ENCODE measurements at regions not wholly inside any gene's neighbourhood (a gene's known extent, or its start where the extent isn't known, plus 50 kb on each side); places are given as distances from the start of the nearest gene placed in this dataset.

DNA sequence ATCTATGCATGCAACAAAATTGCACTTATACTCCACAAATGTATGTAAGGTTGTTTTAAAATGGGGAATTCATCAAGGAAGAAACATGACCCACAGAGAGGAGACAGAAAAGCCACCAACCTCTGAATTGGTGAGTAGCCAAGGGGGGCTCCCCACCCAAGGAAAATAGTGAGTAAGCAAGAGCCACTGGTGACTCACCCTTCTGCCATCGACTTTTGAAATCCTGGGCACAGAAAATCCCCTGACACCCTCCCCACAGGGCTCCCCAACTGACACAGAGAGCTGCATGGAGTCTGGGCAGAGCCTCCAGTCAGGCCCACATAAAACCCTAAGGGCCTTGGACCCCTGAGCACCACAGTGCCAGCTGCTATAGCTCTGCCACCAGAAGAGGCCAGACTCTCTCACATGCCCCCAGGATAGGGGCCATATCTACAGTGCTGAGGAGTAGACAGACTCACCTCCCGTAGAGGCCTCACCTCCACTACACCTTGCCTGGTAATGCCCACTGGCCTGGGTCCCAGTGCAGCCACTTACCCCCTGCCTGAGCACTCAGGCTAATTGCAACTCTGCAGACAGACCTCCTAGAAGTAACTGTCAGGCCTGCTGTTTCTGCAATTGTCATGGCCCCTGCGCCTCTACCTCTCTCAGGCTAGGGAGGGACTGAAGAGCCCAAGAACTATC, 244.7 kb upstream of the WSB1 start:
- H3K36me3 ChIP-seq (ENCODE audit: low read depth), result no peaks in the 10 kb centered on the region
- H3K9me3 ChIP-seq, result peaks cover 15% of the 10 kb centered on the region
- TF ChIP-seq, protein P1, sequence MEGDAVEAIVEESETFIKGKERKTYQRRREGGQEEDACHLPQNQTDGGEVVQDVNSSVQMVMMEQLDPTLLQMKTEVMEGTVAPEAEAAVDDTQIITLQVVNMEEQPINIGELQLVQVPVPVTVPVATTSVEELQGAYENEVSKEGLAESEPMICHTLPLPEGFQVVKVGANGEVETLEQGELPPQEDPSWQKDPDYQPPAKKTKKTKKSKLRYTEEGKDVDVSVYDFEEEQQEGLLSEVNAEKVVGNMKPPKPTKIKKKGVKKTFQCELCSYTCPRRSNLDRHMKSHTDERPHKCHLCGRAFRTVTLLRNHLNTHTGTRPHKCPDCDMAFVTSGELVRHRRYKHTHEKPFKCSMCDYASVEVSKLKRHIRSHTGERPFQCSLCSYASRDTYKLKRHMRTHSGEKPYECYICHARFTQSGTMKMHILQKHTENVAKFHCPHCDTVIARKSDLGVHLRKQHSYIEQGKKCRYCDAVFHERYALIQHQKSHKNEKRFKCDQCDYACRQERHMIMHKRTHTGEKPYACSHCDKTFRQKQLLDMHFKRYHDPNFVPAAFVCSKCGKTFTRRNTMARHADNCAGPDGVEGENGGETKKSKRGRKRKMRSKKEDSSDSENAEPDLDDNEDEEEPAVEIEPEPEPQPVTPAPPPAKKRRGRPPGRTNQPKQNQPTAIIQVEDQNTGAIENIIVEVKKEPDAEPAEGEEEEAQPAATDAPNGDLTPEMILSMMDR (IDR thresholded peaks at IDR 0.05), result no peak
- intact Hi-C loops (cut with DNase I, micrococcal nuclease), result no loop called here
- H3K4me1 ChIP-seq (ENCODE audit: low read depth), result no peaks in the 10 kb centered on the region
- no peak for ATAC-seq
- DNase-seq, result no peak
- H3K4me3 ChIP-seq, result no peak overlapping the region

DNA sequence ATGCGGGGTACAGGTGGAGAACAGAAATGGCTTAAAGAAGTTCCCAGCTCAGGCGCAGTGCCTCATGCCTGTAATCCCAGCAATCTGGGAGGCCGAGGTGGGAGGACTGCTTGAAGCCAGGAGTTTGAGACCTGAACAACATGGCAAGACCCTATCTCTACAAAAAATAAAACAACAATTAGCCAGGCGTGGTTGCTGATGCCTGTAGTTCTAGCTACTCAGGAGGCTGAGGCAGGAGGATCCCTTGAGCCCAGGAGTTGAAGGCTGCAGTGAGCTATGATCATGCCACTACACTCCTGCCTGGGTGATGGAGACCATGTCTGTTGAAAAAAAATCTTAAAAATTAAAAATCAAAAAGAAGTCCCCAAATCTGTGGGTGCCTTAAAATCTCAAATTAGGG, 228.3 kb upstream of the WSB1 start:
- ATAC-seq (no peak), DNase-seq (no peak)
- no peaks in the 10 kb centered on the region for H3K36me3 ChIP-seq (ENCODE audit: low read depth)
- no peak overlapping the region for H3K4me3 ChIP-seq
- H3K4me1 ChIP-seq (ENCODE audit: low read depth), result no peaks in the 10 kb centered on the region
- intact Hi-C loops (cut with DNase I, micrococcal nuclease), result no loop called here
- H3K9me3 ChIP-seq, result peaks cover 8% of the 10 kb centered on the region
- TF ChIP-seq, protein P1 (IDR thresholded peaks at IDR 0.05), result no peak

DNA sequence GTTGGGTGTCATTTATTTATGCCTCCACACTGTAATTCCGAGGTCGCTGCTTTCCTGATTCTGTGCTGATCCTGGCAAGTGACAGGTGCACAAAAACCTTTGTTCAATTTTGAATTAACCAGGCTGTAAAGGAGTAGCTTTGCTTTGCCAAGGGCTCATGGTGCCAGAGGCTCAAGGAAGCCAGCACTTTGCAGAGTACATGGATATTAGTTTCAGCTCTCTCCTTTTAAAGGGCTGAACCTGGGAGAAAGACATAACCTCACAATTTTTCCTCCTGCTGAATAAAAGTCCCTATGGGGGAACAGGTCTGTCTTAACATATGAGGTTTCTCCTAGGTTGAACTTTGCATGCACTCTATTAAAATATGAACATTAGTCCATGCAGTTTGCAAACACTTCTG, 227.6 kb upstream of the WSB1 start:
- H3K4me3 ChIP-seq, result no peak overlapping the region
- H3K9me3 ChIP-seq, result peaks cover 8% of the 10 kb centered on the region
- DNase-seq, result no peak
- intact Hi-C loops (cut with DNase I, micrococcal nuclease), result no loop called here
- no peaks in the 10 kb centered on the region for H3K4me1 ChIP-seq (ENCODE audit: low read depth)
- TF ChIP-seq, protein P1 (IDR thresholded peaks at IDR 0.05), result no peak
- H3K36me3 ChIP-seq (ENCODE audit: low read depth), result no peaks in the 10 kb centered on the region
- no peak for ATAC-seq

DNA sequence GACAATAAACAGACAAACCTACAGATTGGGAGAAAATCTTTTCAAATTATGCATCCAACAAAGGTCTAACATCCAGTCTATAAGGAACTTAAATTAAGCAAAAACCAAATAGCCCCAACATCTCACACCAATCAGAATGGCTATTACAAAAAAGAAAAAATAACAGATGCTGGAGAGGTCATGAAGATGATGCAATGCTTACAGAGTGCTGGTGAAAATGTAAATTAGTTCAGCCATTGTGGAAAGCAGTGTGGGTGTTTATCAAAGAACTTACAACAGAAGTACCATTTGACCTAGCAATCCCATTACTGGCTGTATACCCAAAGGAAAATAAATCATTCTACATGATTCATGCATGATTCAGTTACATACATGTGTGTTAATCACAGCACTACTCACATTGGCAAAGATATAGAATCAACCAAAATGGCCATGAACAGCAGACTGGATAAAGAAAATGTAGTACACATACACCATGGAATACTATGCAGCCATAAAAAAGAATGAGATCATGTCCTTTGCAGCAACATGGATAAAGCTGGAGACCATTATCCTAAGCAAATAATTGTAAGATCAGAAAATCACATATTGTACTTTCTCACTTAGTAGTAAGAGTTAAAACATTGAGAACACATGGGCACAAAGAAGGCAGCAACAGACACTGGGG, 223.9 kb upstream of the WSB1 start:
- intact Hi-C loops (cut with DNase I, micrococcal nuclease), result no loop called here
- TF ChIP-seq, protein P1 (IDR thresholded peaks at IDR 0.05), result no peak
- DNase-seq (no peak), ATAC-seq (no peak)
- Histone ChIP-seq H3K9me3 (peaks cover 2% of the 10 kb centered on the region), H3K36me3 (ENCODE audit: low read depth) (no peaks in the 10 kb centered on the region), H3K4me1 (ENCODE audit: low read depth) (no peaks in the 10 kb centered on the region), H3K4me3 (no peak overlapping the region)

DNA sequence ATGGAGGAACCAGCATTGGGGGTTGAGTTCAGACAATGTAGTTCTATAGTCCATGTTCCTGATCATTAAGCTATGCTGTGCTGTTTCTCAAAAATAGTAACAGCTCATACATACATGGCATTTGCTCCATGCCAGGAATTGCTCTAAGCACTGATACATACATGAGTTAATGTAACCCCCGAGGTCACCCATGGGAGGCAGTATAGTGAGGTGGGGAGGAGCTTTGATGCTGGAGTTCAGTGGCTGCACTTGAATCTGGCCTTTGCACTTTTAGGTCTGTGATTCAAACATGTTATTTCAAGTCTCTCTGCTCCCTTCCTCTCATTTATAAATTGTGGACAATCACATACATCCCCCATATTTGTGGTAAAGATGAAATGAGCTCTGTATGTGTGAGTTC, 223.1 kb upstream of the WSB1 start:
- ATAC-seq (no peak), DNase-seq (no peak)
- H3K36me3 ChIP-seq (ENCODE audit: low read depth), result no peaks in the 10 kb centered on the region
- H3K4me1 ChIP-seq (ENCODE audit: low read depth), result no peaks in the 10 kb centered on the region
- no peak overlapping the region for H3K4me3 ChIP-seq
- intact Hi-C loops (cut with DNase I, micrococcal nuclease), result no loop called here
- TF ChIP-seq, protein P1 (IDR thresholded peaks at IDR 0.05), result no peak
- H3K9me3 ChIP-seq, result peaks cover 2% of the 10 kb centered on the region
